Thyroid gland (tissue), 4 donors: ENCODE measurements at regions not wholly inside any gene's neighbourhood (a gene's known extent, or its start where the extent isn't known, plus 50 kb on each side); places are given as distances from the start of the nearest gene placed in this dataset.

Experiments
- DNase-seq, 2 donors: peaks; one replicate each; pipeline ENCODE4 v3.0.0-alpha.2; 2019
- H3K27ac ChIP-seq, 3 donors: fragments of 200-600 bp; sonication (generic); 1 replicate in 2 of 3; 2 replicates in 1 of 3; pipeline ENCODE4 v1.5.1; 2016 to 2019; ENCODE audit warnings: mild to moderate bottlenecking in 1 of 3, moderate library complexity in 1 of 3
- H3K27me3 ChIP-seq: fragments of 200-600 bp; sonication (generic); one replicate; pipeline ENCODE4 v1.5.1; 2019
- H3K36me3 ChIP-seq, 2 donors: fragments of 200-600 bp; sonication (generic); one replicate each; pipeline ENCODE4 v1.5.1; 2016 to 2019
- H3K4me1 ChIP-seq, 2 donors: fragments of 200-600 bp; sonication (generic); one replicate each; pipeline ENCODE4 v1.5.1; 2017 to 2019
- H3K4me3 ChIP-seq, 3 donors: fragments of 200-600 bp; sonication (generic); replicated peaks in 1 of 3; 1 replicate in 2 of 3; 2 replicates in 1 of 3; pipeline ENCODE4 v1.5.1; 2016; ENCODE audit warnings: mild to moderate bottlenecking in 1 of 3
- H3K9me3 ChIP-seq: fragments of 200-600 bp; sonication (generic); one replicate; pipeline ENCODE4 v1.5.1; 2017
- CTCF ChIP-seq, 6 experiments: fragments of 200-600 bp in 3 of 6; fragments of 450-650 bp in 3 of 6; sonication (generic) in 3 of 6; IDR thresholded peaks; one replicate each; pipeline ENCODE4 v1.5.1; 2016 to 2019; ENCODE audit warnings: antibody characterized with exemption in 6 of 6, mild to moderate bottlenecking in 2 of 6, inconsistent platforms in 1 of 6, moderate library complexity in 1 of 6
- POLR2A ChIP-seq, 2 donors: fragments of 450-650 bp; IDR thresholded peaks; one replicate each; pipeline ENCODE4 v1.6.1; 2017; ENCODE audit warnings: antibody characterized with exemption in 2 of 2, mild to moderate bottlenecking in 2 of 2, moderate library complexity in 1 of 2
- WGBS, 2 donors: methylation state at CpG; one replicate each; pipeline ENCODE4 v1.1.5; 2017; 5-methylcytosine and 5-hydroxymethylcytosine counted together
- intact Hi-C: fragments of 100-400 bp; cut with DNase I; formaldehyde crosslinking; loops from one replicate; pipeline ENCODE4 v1.15.1; 2023

DNA sequence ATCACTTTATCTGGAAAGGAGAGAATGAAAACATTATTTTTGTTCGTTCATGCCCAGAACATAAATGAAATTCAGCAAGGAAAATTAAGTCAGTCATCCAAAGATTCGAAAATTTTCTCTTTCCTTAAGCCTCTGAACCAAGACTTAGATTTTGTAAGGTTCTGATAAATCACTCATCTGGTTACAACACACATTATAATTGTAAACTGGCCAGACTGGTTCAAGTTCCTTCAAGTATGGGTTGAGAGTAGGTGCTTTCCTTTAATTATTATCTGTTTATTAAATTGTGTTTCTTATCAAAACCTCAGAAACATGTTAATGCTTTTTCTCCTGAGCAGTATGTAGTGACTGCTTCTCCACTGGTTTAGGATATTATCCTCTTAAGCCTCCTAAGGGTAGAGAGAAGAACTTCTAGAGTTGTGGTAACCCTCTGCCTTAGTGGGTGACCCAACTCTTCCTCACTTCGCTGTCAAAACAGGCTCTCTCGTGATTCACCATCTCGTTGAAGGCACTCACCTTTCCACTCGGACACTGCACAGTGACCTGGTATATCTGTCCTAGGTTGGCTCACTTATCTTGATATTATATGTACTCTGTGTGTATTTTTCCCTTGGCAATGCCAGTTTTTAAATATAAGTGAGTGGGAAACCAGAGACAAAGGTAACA is 325.9 kb downstream of the PAX3 start:
- 55 to 67% methylated on average over 6 of the region's 6 CpGs for WGBS, 2 donors
- Histone ChIP-seq H3K4me1 (no peaks in the 10 kb centered on the region), H3K27me3 (no peaks in the 10 kb centered on the region), H3K27ac (no peak overlapping the region), H3K9me3 (no peaks in the 10 kb centered on the region), H3K4me3 (no peak overlapping the region), H3K36me3 (no peaks in the 10 kb centered on the region)
- no peak for DNase-seq
- intact Hi-C loops = no loop called here
- TF ChIP-seq POLR2A (IDR thresholded peaks at IDR 0.05) (no peak), CTCF (IDR thresholded peaks at IDR 0.05) (no peak)

- DNase-seq = no peak
- Histone ChIP-seq H3K36me3 (no peaks in the 10 kb centered on the region), H3K27me3 (no peaks in the 10 kb centered on the region), H3K4me3 (no peak overlapping the region), H3K4me1 (no peaks in the 10 kb centered on the region), H3K9me3 (no peaks in the 10 kb centered on the region), H3K27ac (no peak overlapping the region)
- 61 to 67% methylated on average over 3 of the region's 3 CpGs for WGBS, 2 donors
- intact Hi-C loops = no loop called here
- TF ChIP-seq POLR2A (IDR thresholded peaks at IDR 0.05) = no peak
- TF ChIP-seq CTCF (IDR thresholded peaks at IDR 0.05) = no peak
Observed at GRCh38 chr2:221970389-221970788, 328.4 kb downstream of the PAX3 start.

DNA sequence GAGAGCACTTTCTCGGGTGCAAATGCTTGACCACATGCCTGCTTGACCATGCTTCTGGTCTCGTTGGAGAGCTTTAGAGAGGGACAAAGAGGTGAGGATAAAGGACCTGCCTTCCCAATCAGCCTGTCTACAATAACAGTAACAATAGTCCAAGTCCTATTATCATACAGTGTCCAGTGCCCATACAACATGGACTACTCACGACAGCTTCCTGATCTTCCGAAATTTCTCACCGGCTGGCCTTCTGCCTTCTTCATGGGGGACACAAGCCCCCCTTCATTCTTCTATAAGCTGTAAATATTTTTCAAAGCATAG is 329.0 kb downstream of the PAX3 start:
- H3K27ac ChIP-seq = no peak overlapping the region
- no peak overlapping the region for H3K4me3 ChIP-seq
- H3K4me1 ChIP-seq = no peaks in the 10 kb centered on the region
- no peaks in the 10 kb centered on the region for H3K36me3 ChIP-seq
- 72 to 82% methylated on average over 5 of the region's 5 CpGs for WGBS, 2 donors
- no peak for DNase-seq
- TF ChIP-seq CTCF (IDR thresholded peaks at IDR 0.05) (no peak), POLR2A (IDR thresholded peaks at IDR 0.05) (no peak)
- no peaks in the 10 kb centered on the region for H3K9me3 ChIP-seq
- intact Hi-C loops = no loop called here
- H3K27me3 ChIP-seq = no peaks in the 10 kb centered on the region

DNA sequence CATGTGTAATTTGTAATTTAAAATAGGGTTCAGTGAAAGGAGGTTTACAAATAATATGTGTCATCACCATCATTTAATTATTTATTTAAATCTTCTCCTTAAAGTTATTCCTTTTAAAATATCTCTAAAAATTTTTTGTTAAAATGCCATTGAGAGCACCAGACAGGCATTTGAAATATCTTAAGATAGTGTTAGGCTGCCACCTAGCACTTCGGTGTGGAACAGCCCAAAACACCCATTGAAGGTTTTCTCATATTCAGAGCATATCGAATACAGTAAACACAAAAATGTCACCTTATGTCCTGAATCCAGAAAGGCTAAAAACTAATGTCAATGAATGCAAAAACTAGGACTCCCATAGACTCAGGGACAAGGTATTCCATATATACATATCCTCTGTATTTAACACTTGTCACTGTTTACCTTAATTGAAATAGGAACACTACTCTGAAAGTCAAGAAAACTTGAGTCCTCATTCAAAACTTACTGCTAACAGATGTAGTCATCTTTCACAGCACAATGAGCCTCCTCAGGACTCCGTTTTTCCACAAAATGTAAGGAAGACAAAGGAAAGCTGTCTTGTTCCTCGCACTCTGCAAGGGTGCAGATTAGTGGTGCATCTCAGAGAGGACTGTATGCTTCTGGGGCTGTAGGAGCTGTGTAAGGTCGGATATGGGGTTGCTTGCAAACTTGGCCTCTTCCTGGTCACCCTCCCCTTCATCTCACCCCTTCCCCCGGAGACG is 329.5 kb downstream of the PAX3 start:
- Histone ChIP-seq H3K27me3 (no peaks in the 10 kb centered on the region), H3K4me3 (no peak overlapping the region), H3K9me3 (no peaks in the 10 kb centered on the region), H3K4me1 (no peaks in the 10 kb centered on the region), H3K27ac (no peak overlapping the region), H3K36me3 (no peaks in the 10 kb centered on the region)
- DNase-seq = peak; percentile 14 to 31
- 33 to 40% methylated on average over 7 of the region's 7 CpGs for WGBS, 2 donors
- TF ChIP-seq CTCF (IDR thresholded peaks at IDR 0.05) = peak; percentile 19 to 80 (median 62)
- no peak for TF ChIP-seq POLR2A (IDR thresholded peaks at IDR 0.05)
- intact Hi-C loops = no loop called here

- Histone ChIP-seq H3K9me3 (no peaks in the 10 kb centered on the region), H3K36me3 (no peaks in the 10 kb centered on the region), H3K4me1 (no peaks in the 10 kb centered on the region), H3K27me3 (no peaks in the 10 kb centered on the region), H3K27ac (no peak overlapping the region), H3K4me3 (no peak overlapping the region)
- intact Hi-C loops = no loop called here
- TF ChIP-seq CTCF (IDR thresholded peaks at IDR 0.05) (no peak), POLR2A (IDR thresholded peaks at IDR 0.05) (no peak)
- WGBS, 2 donors = 92% methylated on average over 5 of the region's 5 CpGs
- no peak for DNase-seq
Observed at GRCh38 chr2:221962186-221962585, 336.6 kb downstream of the PAX3 start.
